ENCODE measurements at regions not wholly inside any gene's neighbourhood (a gene's known extent, or its start where the extent isn't known, plus 50 kb on each side); places are given as distances from the start of the nearest gene placed in this dataset.

GRCh38 chr4:103303011-103303410, 104.9 kb upstream of the CENPE start:
- TF ChIP-seq SP1 (IDR thresholded peaks at IDR 0.05) (no peak), CTCF (IDR thresholded peaks at IDR 0.05; ENCODE audit: low read depth, low read length, missing input control) (no peak), GABPA (IDR thresholded peaks at IDR 0.05 in 1 of 2, conservative IDR thresholded peaks at IDR 0.05 in 1 of 2) (no peak), RAD21 (IDR thresholded peaks at IDR 0.05) (no peak), TAF1 (conservative IDR thresholded peaks at IDR 0.05) (no peak), RXRA (IDR thresholded peaks at IDR 0.05) (no peak), NR2F2 (IDR thresholded peaks at IDR 0.05) (no peak), YY1 (IDR thresholded peaks at IDR 0.05) (no peak), FOXA2 (IDR thresholded peaks at IDR 0.05) (no peak), JUND (IDR thresholded peaks at IDR 0.05) (no peak)
- TF ChIP-seq, protein P1, sequence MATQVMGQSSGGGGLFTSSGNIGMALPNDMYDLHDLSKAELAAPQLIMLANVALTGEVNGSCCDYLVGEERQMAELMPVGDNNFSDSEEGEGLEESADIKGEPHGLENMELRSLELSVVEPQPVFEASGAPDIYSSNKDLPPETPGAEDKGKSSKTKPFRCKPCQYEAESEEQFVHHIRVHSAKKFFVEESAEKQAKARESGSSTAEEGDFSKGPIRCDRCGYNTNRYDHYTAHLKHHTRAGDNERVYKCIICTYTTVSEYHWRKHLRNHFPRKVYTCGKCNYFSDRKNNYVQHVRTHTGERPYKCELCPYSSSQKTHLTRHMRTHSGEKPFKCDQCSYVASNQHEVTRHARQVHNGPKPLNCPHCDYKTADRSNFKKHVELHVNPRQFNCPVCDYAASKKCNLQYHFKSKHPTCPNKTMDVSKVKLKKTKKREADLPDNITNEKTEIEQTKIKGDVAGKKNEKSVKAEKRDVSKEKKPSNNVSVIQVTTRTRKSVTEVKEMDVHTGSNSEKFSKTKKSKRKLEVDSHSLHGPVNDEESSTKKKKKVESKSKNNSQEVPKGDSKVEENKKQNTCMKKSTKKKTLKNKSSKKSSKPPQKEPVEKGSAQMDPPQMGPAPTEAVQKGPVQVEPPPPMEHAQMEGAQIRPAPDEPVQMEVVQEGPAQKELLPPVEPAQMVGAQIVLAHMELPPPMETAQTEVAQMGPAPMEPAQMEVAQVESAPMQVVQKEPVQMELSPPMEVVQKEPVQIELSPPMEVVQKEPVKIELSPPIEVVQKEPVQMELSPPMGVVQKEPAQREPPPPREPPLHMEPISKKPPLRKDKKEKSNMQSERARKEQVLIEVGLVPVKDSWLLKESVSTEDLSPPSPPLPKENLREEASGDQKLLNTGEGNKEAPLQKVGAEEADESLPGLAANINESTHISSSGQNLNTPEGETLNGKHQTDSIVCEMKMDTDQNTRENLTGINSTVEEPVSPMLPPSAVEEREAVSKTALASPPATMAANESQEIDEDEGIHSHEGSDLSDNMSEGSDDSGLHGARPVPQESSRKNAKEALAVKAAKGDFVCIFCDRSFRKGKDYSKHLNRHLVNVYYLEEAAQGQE (IDR thresholded peaks at IDR 0.05) = no peak

Data from liver (tissue), 3 donors.